ENCODE measurements at regions not wholly inside any gene's neighbourhood (a gene's known extent, or its start where the extent isn't known, plus 50 kb on each side); places are given as distances from the start of the nearest gene placed in this dataset.
"Not testable (repeated sequence)": the region's sequence is repeated elsewhere in the genome, so short reads cannot be mapped to it uniquely, and the experiment has no call there.

DNA sequence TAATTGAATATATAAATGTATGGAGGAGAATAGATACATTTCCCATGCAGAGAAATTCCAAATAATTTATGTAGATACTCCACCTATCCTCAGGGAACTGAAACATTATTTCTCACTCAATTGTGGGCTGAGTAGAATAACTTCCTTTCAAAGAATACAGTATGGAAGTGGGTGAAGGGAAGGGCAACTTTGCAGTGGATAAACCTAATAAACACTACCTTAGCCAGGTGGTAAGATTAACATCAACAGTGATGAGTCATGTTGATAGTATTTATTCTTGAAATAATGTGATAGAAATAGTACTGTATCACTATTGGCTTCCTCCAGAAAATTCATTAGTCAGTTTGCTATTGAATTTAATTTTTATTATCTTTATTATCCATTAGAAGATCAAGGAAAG, 716.4 kb upstream of the CHAC2 start:
- H3K4me2 ChIP-seq = no peak overlapping the region
- H3K9me3 ChIP-seq (replicated peaks in 1 of 11) = no peaks in the 10 kb centered on the region
- H3K36me3 ChIP-seq = no peaks in the 10 kb centered on the region
- H3K27ac ChIP-seq = no peak overlapping the region
- H3K27me3 ChIP-seq = no peaks in the 10 kb centered on the region
- no peak overlapping the region for H3K4me3 ChIP-seq
- H3K9ac ChIP-seq = no peak overlapping the region
- H3K4me1 ChIP-seq = 0 out of 20 replicates have a peak, but pooled peaks cover 0 to 6% (median 0%) of the 10 kb centered on the region in 10 experiments
- no peak for TF ChIP-seq Cebpa-rat (IDR thresholded peaks at IDR 0.05)
- H4K20me1 ChIP-seq = no peaks in the 10 kb centered on the region

DNA sequence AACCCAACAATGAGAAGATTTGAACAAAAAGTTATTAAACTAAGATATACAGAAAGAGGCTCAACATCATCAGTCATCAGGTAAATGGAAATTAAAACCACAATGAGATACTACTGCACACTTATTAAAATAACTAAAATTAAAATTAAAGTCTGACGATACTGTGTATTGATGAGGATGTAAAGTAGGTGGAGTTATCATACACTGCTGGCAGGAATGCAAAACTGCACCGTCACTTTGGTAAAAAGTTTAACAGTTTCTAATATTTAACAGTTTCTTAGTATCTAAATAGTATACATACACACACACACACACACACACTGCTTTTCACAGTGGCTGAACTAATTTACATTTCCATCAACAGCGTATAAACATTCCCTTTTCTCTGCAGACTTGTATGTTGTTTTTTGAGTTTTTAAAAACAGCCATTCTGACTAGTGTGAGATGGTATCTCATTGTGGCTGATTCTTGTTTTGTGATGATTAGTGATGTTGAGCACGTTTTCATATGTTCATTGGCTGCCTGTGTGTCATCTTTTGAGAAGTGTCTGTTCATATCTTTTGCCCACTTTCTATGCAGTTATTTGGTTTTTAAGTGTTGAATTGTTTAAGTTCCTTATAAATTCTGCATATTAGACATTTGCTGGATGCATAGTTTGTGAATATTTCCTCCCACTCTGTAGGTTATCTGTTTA, 726.9 kb upstream of the CHAC2 start:
- no peak for TF ChIP-seq Cebpa-rat (IDR thresholded peaks at IDR 0.05)
- Histone ChIP-seq H3K27me3 (no peaks in the 10 kb centered on the region), H3K4me2 (no peak overlapping the region), H3K4me3 (no peak overlapping the region), H3K9me3 (replicated peaks in 1 of 11) (no peaks in the 10 kb centered on the region), H4K20me1 (no peaks in the 10 kb centered on the region), H3K4me1 (no peaks in the 10 kb centered on the region), H3K9ac (no peak overlapping the region), H3K27ac (no peak overlapping the region), H3K36me3 (no peaks in the 10 kb centered on the region)

DNA sequence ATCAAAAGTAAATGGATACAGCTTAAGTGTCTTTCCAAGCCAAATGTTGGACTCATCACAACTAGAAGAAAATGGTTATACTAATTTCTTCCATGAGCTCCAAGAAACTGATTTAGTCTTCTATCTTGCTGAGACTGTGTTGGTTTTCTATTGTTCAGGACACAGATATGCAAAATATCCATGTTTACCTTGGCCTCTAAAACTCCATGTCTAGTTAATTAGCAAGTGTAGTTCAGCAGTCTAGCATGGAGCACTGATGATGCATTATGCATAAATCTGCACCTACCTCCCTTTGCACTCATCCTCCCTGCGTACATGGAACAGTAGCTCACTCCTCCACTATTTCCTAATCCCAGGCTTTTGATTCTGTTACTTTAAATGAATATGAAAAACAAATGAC, 731.4 kb upstream of the CHAC2 start:
- Histone ChIP-seq H4K20me1 (no peaks in the 10 kb centered on the region), H3K4me3 (no peak overlapping the region), H3K27ac (no peak overlapping the region), H3K36me3 (no peaks in the 10 kb centered on the region), H3K27me3 (no peaks in the 10 kb centered on the region), H3K4me1 (no peaks in the 10 kb centered on the region), H3K4me2 (no peak overlapping the region), H3K9me3 (replicated peaks in 1 of 11) (no peaks in the 10 kb centered on the region), H3K9ac (no peak overlapping the region)
- no peak for TF ChIP-seq Cebpa-rat (IDR thresholded peaks at IDR 0.05)

DNA sequence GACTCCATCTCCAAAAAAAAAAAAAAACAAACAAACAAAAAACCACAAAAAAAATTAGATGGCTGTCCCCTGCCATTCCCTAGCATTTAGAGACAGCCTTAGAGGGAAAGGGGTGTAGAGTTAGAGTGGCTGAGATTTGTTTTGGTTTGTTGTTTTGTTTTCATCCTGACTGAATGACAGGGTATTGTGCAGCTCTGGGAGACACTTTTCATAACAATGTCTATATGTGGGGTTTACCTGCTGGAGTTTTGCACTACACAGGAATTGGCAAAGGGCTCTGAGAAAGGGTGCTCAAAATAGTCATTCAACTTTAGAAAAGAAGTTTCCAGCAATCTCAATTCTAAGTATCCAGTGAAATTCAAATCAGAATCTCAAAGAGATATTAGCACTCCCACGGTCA, 732.5 kb upstream of the CHAC2 start:
- Histone ChIP-seq H3K9ac (no peak overlapping the region), H3K27me3 (no peaks in the 10 kb centered on the region), H3K36me3 (no peaks in the 10 kb centered on the region), H3K4me3 (no peak overlapping the region), H3K27ac (no peak overlapping the region), H4K20me1 (no peaks in the 10 kb centered on the region), H3K9me3 (replicated peaks in 1 of 11) (no peaks in the 10 kb centered on the region), H3K4me1 (no peaks in the 10 kb centered on the region), H3K4me2 (no peak overlapping the region)
- no peak for TF ChIP-seq Cebpa-rat (IDR thresholded peaks at IDR 0.05)

DNA sequence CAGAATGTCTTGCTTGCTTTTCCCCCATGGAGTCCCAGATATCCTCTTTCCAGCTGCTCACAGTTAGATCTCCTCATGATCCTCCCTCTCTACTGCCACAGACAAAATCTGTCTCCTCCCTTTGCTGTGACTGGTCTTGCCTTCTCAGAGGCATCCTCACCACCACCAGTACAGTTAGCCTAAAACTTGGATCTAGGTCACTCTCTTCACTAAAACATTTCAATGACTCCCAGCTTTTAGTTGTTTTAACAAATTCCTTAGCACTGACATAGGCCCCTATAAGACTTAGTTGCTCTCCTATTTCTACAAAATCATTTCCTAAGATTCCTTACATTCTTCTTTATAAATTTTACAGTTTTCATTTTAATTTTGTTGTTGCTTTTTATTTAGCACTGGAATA, 734.2 kb upstream of the CHAC2 start:
- Histone ChIP-seq H3K4me3 (no peak overlapping the region), H3K27me3 (no peaks in the 10 kb centered on the region), H4K20me1 (no peaks in the 10 kb centered on the region), H3K4me2 (no peak overlapping the region), H3K27ac (no peak overlapping the region), H3K9ac (no peak overlapping the region), H3K36me3 (no peaks in the 10 kb centered on the region), H3K4me1 (no peaks in the 10 kb centered on the region), H3K9me3 (replicated peaks in 1 of 11) (no peaks in the 10 kb centered on the region)
- TF ChIP-seq Cebpa-rat (IDR thresholded peaks at IDR 0.05) = no peak

DNA sequence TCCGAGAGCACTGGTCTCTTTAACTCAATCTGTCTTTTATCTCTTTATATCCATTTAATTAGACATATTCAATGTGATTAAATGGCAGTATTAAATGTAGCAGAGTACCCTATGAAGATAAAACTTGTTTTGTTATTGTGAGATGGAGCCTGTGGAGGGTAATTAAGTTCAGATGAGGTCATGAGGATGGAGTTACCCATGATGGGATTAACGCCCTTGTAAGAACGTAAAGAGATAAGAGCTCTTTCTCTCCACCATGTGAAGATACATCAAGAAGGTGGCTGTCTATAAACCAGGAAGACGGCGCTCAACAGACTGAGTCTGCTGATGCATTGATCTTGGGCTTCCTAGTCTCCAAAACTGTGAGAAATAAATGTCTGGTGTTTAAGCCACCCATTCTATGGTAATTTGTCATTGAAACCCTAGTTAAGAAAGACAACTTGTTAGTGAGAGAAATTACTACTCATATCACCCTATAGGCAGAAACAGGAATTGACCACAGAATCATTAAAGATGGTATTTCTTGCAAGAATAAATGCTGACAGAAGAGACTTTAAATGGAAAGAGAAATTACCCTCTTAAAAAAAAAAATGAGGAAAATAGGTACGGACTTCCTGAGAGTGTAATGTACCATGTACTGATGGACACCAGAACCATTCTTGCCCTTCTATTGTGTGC, 738.7 kb upstream of the CHAC2 start:
- no peak overlapping the region for H3K27ac ChIP-seq
- H3K4me2 ChIP-seq = no peak overlapping the region
- no peak overlapping the region for H3K9ac ChIP-seq
- no peaks in the 10 kb centered on the region; a peak in 1 of 22 replicates for H3K9me3 ChIP-seq (replicated peaks in 1 of 11)
- no peak for TF ChIP-seq Cebpa-rat (IDR thresholded peaks at IDR 0.05)
- H3K4me3 ChIP-seq = no peak overlapping the region
- H3K27me3 ChIP-seq = no peaks in the 10 kb centered on the region
- H4K20me1 ChIP-seq = no peaks in the 10 kb centered on the region
- H3K4me1 ChIP-seq = peaks cover 0 to 3% (median under 1%) of the 10 kb centered on the region in 10 experiments; a peak in 4 of 20 replicates
- no peaks in the 10 kb centered on the region for H3K36me3 ChIP-seq

DNA sequence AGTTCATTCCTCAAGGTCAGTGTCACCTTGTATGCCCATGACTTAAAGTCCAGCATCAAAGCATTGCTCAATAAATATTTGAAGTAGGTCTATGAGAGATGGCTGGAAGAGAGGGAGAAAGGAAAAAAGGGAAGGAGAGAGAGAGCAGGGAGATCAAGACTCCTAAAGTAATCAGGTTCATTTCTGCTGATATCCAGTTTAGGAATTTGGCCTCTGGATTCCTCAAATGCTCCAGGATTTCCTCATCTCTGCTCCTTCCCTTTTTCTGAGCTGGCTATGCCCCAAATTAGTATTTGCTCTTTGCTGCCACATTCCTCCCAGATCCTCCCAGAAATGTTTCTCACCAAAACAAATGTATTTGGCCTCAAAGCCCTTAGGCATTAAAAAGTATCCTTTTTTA, 739.4 kb upstream of the CHAC2 start:
- H3K27ac ChIP-seq = no peak overlapping the region
- H3K9ac ChIP-seq = no peak overlapping the region
- no peaks in the 10 kb centered on the region for H4K20me1 ChIP-seq
- no peak overlapping the region for H3K4me3 ChIP-seq
- H3K27me3 ChIP-seq = no peaks in the 10 kb centered on the region
- TF ChIP-seq Cebpa-rat (IDR thresholded peaks at IDR 0.05) = no peak
- H3K9me3 ChIP-seq (replicated peaks in 1 of 11) = peaks cover 0 to under 1% (median 0%) of the 10 kb centered on the region in 11 experiments; a peak in 2 of 22 replicates
- no peaks in the 10 kb centered on the region for H3K36me3 ChIP-seq
- H3K4me1 ChIP-seq = peaks cover 0 to 7% (median 3%) of the 10 kb centered on the region in 10 experiments; a peak in 4 of 20 replicates
- no peak overlapping the region for H3K4me2 ChIP-seq

DNA sequence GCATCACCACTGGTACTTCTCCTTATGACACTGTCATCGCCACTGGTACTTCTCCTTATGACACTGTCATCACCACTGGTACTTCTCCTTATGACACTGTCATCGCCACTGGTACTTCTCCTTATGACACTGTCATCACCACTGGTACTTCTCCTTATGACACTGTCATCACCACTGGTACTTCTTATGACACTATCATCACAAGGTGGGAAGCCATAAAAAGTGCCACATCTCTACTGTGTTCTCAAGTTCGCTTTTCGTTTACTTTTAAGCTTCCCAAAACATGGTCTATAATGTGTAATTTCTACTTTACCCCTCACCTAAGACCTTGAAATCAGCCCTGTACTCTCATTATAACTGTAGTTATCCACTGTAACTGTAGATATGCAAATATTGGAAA, 745.4 kb upstream of the CHAC2 start:
- H3K27me3 ChIP-seq, H3K4me2 ChIP-seq, H3K36me3 ChIP-seq, H4K20me1 ChIP-seq, H3K4me3 ChIP-seq, H3K4me1 ChIP-seq, H3K9ac ChIP-seq: not testable (repeated sequence)
- Histone ChIP-seq H3K27ac (peak overlapping the region in 3 of 11 experiments; percentile 31 to 72 (median 32); a peak in 5 of 22 replicates), H3K9me3 (replicated peaks in 1 of 11) (peaks cover 0 to 22% (median 0%) of the 10 kb centered on the region in 11 experiments; a peak in 7 of 22 replicates)

DNA sequence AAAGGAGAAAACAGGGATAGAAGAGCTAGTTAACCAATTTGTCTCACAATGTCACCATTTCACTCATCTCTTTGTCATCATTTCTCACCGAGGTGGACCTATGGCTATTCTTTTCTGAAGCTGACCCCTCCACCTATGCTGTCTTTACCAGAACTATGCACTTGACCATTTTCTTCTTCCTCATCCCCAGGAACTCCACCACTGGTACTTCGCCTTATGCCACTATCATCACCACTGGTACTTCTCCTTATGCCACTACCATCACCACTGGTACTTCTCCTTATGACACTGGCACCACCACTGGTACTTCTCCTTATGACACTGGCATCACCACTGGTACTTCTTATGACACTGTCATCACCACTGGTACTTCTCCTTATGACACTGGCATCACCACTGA, 745.8 kb upstream of the CHAC2 start:
- Histone ChIP-seq H3K36me3 (no peaks in the 10 kb centered on the region), H3K27me3 (no peaks in the 10 kb centered on the region), H3K9ac (no peak overlapping the region), H3K4me1 (peaks cover 0 to 7% (median 3%) of the 10 kb centered on the region in 10 experiments; a peak in 4 of 20 replicates), H4K20me1 (no peaks in the 10 kb centered on the region), H3K4me2 (no peak overlapping the region), H3K9me3 (replicated peaks in 1 of 11) (peaks cover 0 to 22% (median 0%) of the 10 kb centered on the region in 11 experiments; a peak in 7 of 22 replicates), H3K4me3 (no peak overlapping the region), H3K27ac (peak overlapping the region in 3 of 11 experiments; percentile 27 to 69 (median 42); a peak in 4 of 22 replicates)
- TF ChIP-seq Cebpa-rat (IDR thresholded peaks at IDR 0.05) = no peak
